Endodermal cell (in vitro differentiated cells): ENCODE measurements at regions not wholly inside any gene's neighbourhood (a gene's known extent, or its start where the extent isn't known, plus 50 kb on each side); places are given as distances from the start of the nearest gene placed in this dataset.
A peak's percentile ranks its signal among the peaks of the same experiment; 100 is the strongest.

ENCODE experiments used
- DNase-seq: peaks from one replicate; pipeline ENCODE4 v3.0.0-alpha.2; 2017
- H3K27ac ChIP-seq: 2 replicates; pipeline ENCODE4 v1.5.1; 2013; ENCODE audit warnings: mild to moderate bottlenecking, low read depth, low read length, moderate library complexity
- H3K27me3 ChIP-seq: 2 replicates; pipeline ENCODE4 v1.6.1; 2013; ENCODE audit warnings: mild to moderate bottlenecking, low read length, moderate library complexity; ENCODE audit not compliant: insufficient read depth, control insufficient read depth, poor library complexity, severe bottlenecking
- H3K36me3 ChIP-seq: 2 replicates; pipeline ENCODE4 v1.7.0; 2013; ENCODE audit warnings: mild to moderate bottlenecking, low read length, moderate library complexity; ENCODE audit not compliant: control insufficient read depth, insufficient read depth
- H3K4me1 ChIP-seq: one replicate; pipeline ENCODE4 v1.7.0; 2013; ENCODE audit warnings: low read length; ENCODE audit not compliant: control insufficient read depth, insufficient read depth
- H3K4me3 ChIP-seq: 2 replicates; pipeline ENCODE4 v1.5.1; 2013; ENCODE audit warnings: mild to moderate bottlenecking, low read length, moderate library complexity
- H3K9ac ChIP-seq: 2 replicates; pipeline ENCODE4 v1.6.1; 2013; ENCODE audit warnings: mild to moderate bottlenecking, low read length, moderate library complexity; ENCODE audit not compliant: poor library complexity, severe bottlenecking; ENCODE audit errors: extremely low read depth
- H3K9me3 ChIP-seq: 2 replicates; pipeline ENCODE4 v1.6.1; 2013; ENCODE audit warnings: mild to moderate bottlenecking, low read length, moderate library complexity; ENCODE audit not compliant: control insufficient read depth
- H3K27ac Mint-ChIP-seq: 2 replicates; pipeline ENCODE4 v1.8.0; 2020; ENCODE audit warnings: mixed read lengths
- H3K27me3 Mint-ChIP-seq: 2 replicates; pipeline ENCODE4 v1.8.0; 2021; ENCODE audit warnings: mild to moderate bottlenecking, mixed read lengths; ENCODE audit not compliant: insufficient read depth
- H3K36me3 Mint-ChIP-seq: 2 replicates; pipeline ENCODE4 v1.8.0; 2020; ENCODE audit warnings: low read depth, mixed read lengths
- H3K4me1 Mint-ChIP-seq: 2 replicates; pipeline ENCODE4 v1.8.0; 2020; ENCODE audit warnings: mixed read lengths
- H3K4me3 Mint-ChIP-seq: 2 replicates; pipeline ENCODE4 v1.8.0; 2020; ENCODE audit warnings: mild to moderate bottlenecking, moderate library complexity, mixed read lengths
- H3K9me3 Mint-ChIP-seq: 2 replicates; pipeline ENCODE4 v1.8.0; 2020; ENCODE audit warnings: mild to moderate bottlenecking, mixed read lengths
- CTCF ChIP-seq: fragments of 200-600 bp; sonication (generic); conservative IDR thresholded peaks from 2 replicates; pipeline ENCODE4 v1.5.0; 2021; ENCODE audit warnings: antibody characterized with exemption, mild to moderate bottlenecking
- WGBS, 2 experiments: methylation state at CpG; one replicate each; pipeline versions ENCODE4 v1.1.5 to v1.1.7; 2013; ENCODE audit warnings: missing lambda C conversion rate in 2 of 2, mixed read lengths in 1 of 2; ENCODE audit not compliant: insufficient coverage in 1 of 2, insufficient read length in 1 of 2; 5-methylcytosine and 5-hydroxymethylcytosine counted together

GRCh38 chr4:175891231-175891630, 79.2 kb upstream of the GPM6A start:
- peaks cover 2% of the 10 kb centered on the region for H3K9me3 Mint-ChIP-seq
- H3K9ac ChIP-seq: no peak overlapping the region
- no peak overlapping the region for H3K27ac Mint-ChIP-seq
- H3K4me3 ChIP-seq: no peak overlapping the region
- no peak overlapping the region for H3K4me3 Mint-ChIP-seq
- H3K27me3 ChIP-seq: no peaks in the 10 kb centered on the region
- no peak for DNase-seq
- H3K36me3 ChIP-seq: no peaks in the 10 kb centered on the region
- peaks cover 4% of the 10 kb centered on the region for H3K9me3 ChIP-seq
- WGBS, 2 experiments: 79% methylated on average over 4 of the region's 4 CpGs; no CpG with 5 or more reads in 1 of the 2 experiments
- peaks cover 3% of the 10 kb centered on the region for H3K4me1 ChIP-seq
- no peaks in the 10 kb centered on the region for H3K27me3 Mint-ChIP-seq
- H3K4me1 Mint-ChIP-seq: peaks cover 14% of the 10 kb centered on the region
- no peak for TF ChIP-seq CTCF
- H3K36me3 Mint-ChIP-seq: no peaks in the 10 kb centered on the region
- H3K27ac ChIP-seq: no peak overlapping the region

- H3K36me3 Mint-ChIP-seq: no peaks in the 10 kb centered on the region
- peak; percentile 66 for TF ChIP-seq CTCF
- 25 to 36% methylated on average over 1 to 2 of the region's 2 CpGs for WGBS, 2 experiments
- H3K4me1 Mint-ChIP-seq: peaks cover 14% of the 10 kb centered on the region
- Histone ChIP-seq H3K27ac (no peak overlapping the region), H3K4me3 (no peak overlapping the region), H3K4me1 (peaks cover 3% of the 10 kb centered on the region), H3K9me3 (peaks cover 4% of the 10 kb centered on the region), H3K9ac (no peak overlapping the region), H3K36me3 (no peaks in the 10 kb centered on the region), H3K27me3 (no peaks in the 10 kb centered on the region)
- H3K27ac Mint-ChIP-seq: no peak overlapping the region
- peaks cover 2% of the 10 kb centered on the region for H3K9me3 Mint-ChIP-seq
- no peaks in the 10 kb centered on the region for H3K27me3 Mint-ChIP-seq
- DNase-seq: no peak
- no peak overlapping the region for H3K4me3 Mint-ChIP-seq
These were observed 79.8 kb upstream of the GPM6A start for GRCh38 chr4:175891851-175892250.

- no peak overlapping the region for H3K4me3 ChIP-seq
- H3K9me3 ChIP-seq: peaks cover under 1% of the 10 kb centered on the region
- no peak for TF ChIP-seq CTCF
- no peaks in the 10 kb centered on the region for H3K27me3 ChIP-seq
- DNase-seq: no peak
- Mint-ChIP-seq H3K4me1 (peaks cover 15% of the 10 kb centered on the region), H3K27ac (no peak overlapping the region), H3K27me3 (no peaks in the 10 kb centered on the region), H3K36me3 (no peaks in the 10 kb centered on the region), H3K4me3 (no peak overlapping the region), H3K9me3 (peaks cover 7% of the 10 kb centered on the region)
- WGBS, 2 experiments: 50 to 80% methylated on average over 1 to 2 of the region's 2 CpGs
- H3K4me1 ChIP-seq: no peaks in the 10 kb centered on the region
- H3K9ac ChIP-seq: no peak overlapping the region
- H3K36me3 ChIP-seq: no peaks in the 10 kb centered on the region
- no peak overlapping the region for H3K27ac ChIP-seq
These were observed 93.9 kb upstream of the GPM6A start for GRCh38 chr4:175905925-175906324.
